Kidney epithelial cell (primary cell): ENCODE measurements at regions not wholly inside any gene's neighbourhood (a gene's known extent, or its start where the extent isn't known, plus 50 kb on each side); places are given as distances from the start of the nearest gene placed in this dataset.

Experiments
- DNase-seq: peaks from one replicate; pipeline ENCODE4 v3.0.0-alpha.2; 2010; ENCODE audit warnings: low read depth
- H3K27me3 ChIP-seq: 2 replicates; pipeline ENCODE4 v1.6.0; 2011; ENCODE audit warnings: low read length; ENCODE audit not compliant: control insufficient read depth, insufficient read depth
- H3K36me3 ChIP-seq: 2 replicates; pipeline ENCODE4 v1.5.1; 2011; ENCODE audit warnings: low read length; ENCODE audit not compliant: control insufficient read depth, insufficient read depth
- H3K4me3 ChIP-seq: 2 replicates; pipeline ENCODE4 v1.5.1; 2011; ENCODE audit warnings: low read depth, mild to moderate bottlenecking, control low read depth, low read length
- CTCF ChIP-seq: IDR thresholded peaks from 2 replicates; pipeline ENCODE4 v1.5.1; 2011; ENCODE audit warnings: mild to moderate bottlenecking, moderate library complexity, low read length, control low read depth, inconsistent platforms; ENCODE audit not compliant: insufficient read depth, poor library complexity, severe bottlenecking

- no peak for TF ChIP-seq CTCF
- no peak overlapping the region for H3K4me3 ChIP-seq
- DNase-seq = no peak
- H3K36me3 ChIP-seq = no peaks in the 10 kb centered on the region
- H3K27me3 ChIP-seq = no peaks in the 10 kb centered on the region
Measured at GRCh38 chr18:72089432-72089831, 454.7 kb downstream of the CBLN2 start.

- no peak overlapping the region for H3K4me3 ChIP-seq
- no peaks in the 10 kb centered on the region for H3K27me3 ChIP-seq
- TF ChIP-seq CTCF = peak; percentile 47
- H3K36me3 ChIP-seq = no peaks in the 10 kb centered on the region
- DNase-seq = no peak
Measured at GRCh38 chr18:72086421-72086820, 457.7 kb downstream of the CBLN2 start.

GRCh38 chr18:72075040-72075439 is 469.1 kb downstream of the CBLN2 start:
- no peaks in the 10 kb centered on the region for H3K27me3 ChIP-seq
- DNase-seq = no peak
- no peaks in the 10 kb centered on the region for H3K36me3 ChIP-seq
- no peak for TF ChIP-seq CTCF
- H3K4me3 ChIP-seq = no peak overlapping the region

- Histone ChIP-seq H3K4me3 (no peak overlapping the region), H3K27me3 (no peaks in the 10 kb centered on the region), H3K36me3 (no peaks in the 10 kb centered on the region)
- TF ChIP-seq CTCF = no peak
- no peak for DNase-seq
Measured at GRCh38 chr18:72063001-72063400, 481.1 kb downstream of the CBLN2 start.

- H3K27me3 ChIP-seq = no peaks in the 10 kb centered on the region
- no peak overlapping the region for H3K4me3 ChIP-seq
- no peaks in the 10 kb centered on the region for H3K36me3 ChIP-seq
- no peak for TF ChIP-seq CTCF
- no peak for DNase-seq
Measured at GRCh38 chr18:72058851-72059250, 485.3 kb downstream of the CBLN2 start.

- no peak for TF ChIP-seq CTCF
- no peak for DNase-seq
- Histone ChIP-seq H3K4me3 (no peak overlapping the region), H3K27me3 (no peaks in the 10 kb centered on the region), H3K36me3 (no peaks in the 10 kb centered on the region)
Measured at GRCh38 chr18:72056171-72056570, 488.0 kb downstream of the CBLN2 start.
